Medulla oblongata (tissue), 1 donor: ENCODE measurements at regions not wholly inside any gene's neighbourhood (a gene's known extent, or its start where the extent isn't known, plus 50 kb on each side); places are given as distances from the start of the nearest gene placed in this dataset.

Source experiments
- DNase-seq: peaks from one replicate; pipeline ENCODE4 v3.0.0-alpha.2; 2015; ENCODE audit errors: extremely low spot score

DNA sequence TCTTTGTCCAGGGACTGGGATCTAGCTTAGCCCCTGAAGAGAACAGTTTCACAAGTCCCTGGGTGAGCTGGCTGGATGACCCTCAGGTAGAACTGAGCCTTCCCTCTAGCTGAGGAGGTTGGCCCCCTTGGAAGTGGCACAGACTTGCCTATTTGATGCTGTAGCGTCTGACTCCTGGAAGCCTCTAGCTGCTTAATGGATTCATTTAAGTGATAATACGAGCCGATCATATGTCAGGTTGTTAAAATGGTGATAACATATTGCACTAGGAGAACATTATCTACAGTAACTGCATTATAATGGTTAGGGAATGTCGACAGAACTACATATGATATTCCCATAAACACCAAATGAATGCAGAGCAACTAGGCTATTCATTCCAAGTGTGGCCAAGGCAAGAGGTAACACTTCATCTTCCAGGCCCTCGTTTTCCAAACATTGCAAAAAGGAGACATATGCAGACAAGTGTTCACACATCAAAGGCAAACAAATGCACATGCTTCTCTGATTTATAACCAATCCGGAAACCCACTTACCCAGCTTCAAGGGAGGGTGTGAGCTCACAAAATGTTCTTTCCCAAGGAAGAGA is 340.1 kb upstream of the PLXNA2 start:
- DNase-seq = no peak

GRCh38 chr1:208587110-208587509 is 342.9 kb upstream of the PLXNA2 start:
- no peak for DNase-seq

DNA sequence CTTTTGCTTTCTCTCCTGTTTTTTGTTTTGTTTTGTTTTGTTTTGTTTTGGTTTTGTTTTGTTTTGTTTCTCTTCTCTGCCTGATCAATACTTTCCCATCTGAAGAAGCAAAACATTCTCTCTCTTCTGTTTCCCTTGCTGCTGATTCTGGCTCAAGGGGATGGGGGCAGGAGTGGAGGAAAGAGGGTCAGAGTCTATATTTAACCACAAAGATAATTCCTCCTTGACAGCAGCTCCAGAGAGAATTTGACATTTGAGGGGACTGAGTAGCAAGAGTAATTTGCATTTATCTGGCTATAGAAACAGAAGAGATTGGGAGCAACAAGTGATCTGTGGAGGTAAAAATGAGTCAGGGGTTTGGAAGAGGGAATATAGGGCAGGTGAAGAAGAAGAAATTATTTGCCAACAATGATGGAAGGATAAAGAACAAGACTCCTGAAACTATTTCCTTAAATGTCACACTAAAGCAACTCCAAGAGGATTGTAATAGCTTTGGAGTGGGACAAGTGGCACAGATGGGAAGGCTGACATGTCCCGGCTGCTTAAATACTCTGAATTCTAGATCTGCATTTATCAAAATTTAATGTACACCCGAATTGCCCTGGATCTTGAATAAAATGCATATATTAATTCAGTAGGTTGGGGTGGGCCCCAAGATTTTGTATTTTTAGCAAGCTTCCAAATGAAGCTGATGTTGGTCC is 349.3 kb upstream of the PLXNA2 start:
- no peak for DNase-seq

DNA sequence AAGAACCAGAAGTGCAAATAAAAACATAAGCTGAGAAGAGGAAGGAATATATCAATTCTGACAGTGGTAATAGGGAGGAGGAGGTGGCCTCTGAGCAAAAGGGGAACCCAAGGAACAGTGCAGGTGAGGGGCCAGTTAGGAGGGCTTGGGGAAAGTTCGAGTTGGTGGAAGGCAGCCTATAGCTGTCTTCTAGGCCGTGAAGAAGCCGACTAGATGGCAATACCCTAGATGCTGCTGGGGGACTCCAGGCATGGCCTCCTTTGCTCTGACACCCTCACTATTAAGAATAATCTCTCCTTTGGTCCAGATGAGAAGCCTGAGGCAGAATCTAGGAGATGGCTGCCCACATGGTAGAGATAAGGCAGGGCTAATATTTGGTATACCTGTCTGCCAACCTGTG is 351.1 kb upstream of the PLXNA2 start:
- DNase-seq = no peak

DNA sequence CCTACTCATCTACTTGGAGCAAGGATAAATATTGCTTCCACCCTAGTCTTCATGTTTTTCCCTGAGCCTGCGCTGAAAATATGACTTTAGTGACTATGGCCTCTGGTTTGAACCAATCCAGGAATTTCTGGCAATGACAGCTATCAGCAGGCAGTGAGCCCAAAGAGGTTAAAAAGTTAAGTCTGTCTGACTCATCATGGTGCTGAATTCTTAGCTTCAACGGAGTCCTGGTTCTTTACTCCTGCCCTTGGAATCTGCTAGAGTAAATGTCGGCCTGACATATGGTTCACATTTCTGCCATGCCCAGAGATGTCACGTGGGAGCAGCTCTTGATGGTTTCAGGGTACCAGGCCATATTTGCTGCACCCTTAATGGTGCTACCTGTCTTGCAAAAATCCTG is 351.6 kb upstream of the PLXNA2 start:
- DNase-seq = no peak

- DNase-seq = no peak
Measured at GRCh38 chr1:208597571-208597970, 353.4 kb upstream of the PLXNA2 start.

DNA sequence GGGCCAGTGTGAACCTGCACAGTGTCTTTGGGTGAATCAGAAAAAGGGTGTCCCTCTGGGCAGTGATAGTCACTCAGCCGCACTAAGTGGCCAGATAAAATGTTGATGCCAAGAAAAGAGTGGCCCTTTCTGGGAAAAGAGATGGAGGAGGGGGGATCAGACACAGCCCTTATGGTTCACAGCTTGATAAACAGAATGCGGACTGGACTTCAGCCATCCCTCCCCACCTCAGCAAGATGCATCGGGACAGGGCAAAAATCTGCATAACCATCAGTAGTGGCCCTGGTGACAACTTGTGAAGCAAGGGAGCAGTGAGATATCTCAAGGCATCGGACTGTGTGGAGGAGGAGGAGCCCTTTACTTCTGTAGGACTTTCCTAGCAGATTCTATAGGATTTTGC is 353.8 kb upstream of the PLXNA2 start:
- no peak for DNase-seq

DNA sequence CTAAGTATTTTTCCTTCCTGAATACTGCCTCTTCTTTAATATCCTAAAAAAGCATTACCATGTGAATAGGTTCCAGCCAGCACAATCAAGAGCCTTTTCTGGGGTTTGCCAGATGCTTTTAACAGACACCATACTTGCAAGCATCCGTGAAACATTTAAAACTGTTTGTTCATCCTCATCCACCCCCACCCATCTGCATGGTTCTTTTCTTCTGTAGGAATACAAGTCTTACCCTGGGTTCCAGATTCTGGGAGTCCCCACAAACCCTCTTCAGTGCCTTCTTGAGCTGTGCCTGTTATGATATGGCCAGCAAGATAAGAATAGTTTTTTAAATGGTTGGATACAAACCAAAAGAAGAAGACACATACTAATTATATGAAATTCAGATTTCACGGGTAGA is 354.9 kb upstream of the PLXNA2 start:
- DNase-seq = no peak

GRCh38 chr1:208600456-208601190 is 356.4 kb upstream of the PLXNA2 start:
- no peak for DNase-seq

GRCh38 chr1:208601561-208601960 is 357.4 kb upstream of the PLXNA2 start:
- DNase-seq = peak; percentile 48

DNA sequence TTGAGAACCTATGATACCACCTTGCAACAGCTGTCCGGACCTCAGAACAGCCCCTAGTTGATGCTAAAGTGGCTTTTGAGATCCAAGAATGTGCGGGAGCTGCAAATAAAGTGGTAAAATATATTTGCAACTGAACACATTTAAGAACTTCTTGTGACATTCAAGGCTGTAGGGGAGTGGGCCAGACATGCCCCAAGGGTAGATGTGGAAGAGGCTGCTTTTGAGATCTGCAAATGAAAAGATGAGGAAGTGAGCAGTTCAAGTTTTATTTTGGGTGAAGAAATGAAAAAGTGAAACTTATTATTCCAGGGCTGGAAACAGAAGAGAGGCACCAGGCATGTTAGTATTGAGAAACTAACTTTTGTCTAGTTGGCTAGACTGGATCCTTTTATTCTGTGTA is 359.5 kb upstream of the PLXNA2 start:
- DNase-seq = no peak

- DNase-seq = no peak
Measured at GRCh38 chr1:208604295-208604694, 360.1 kb upstream of the PLXNA2 start.

DNA sequence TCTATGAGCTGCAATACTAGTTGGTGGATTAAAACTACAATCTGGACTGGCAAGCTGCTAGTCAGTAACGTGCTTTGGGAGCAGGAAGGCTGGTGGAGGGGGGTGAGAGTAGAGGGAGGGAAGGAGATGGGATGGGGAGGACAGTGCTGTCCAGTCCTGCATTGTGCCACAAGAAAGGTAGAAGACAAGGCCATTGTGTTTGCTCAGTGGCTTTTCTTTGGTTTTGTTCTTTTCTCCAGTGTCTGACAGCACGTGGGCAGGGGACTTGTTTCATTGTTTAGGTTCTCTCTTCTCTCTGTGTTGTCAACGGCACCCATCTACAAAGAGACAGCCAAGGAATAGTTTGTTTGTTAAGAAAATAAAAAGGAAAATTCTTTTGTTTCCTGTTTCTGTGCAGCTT is 362.8 kb upstream of the PLXNA2 start:
- no peak for DNase-seq

DNA sequence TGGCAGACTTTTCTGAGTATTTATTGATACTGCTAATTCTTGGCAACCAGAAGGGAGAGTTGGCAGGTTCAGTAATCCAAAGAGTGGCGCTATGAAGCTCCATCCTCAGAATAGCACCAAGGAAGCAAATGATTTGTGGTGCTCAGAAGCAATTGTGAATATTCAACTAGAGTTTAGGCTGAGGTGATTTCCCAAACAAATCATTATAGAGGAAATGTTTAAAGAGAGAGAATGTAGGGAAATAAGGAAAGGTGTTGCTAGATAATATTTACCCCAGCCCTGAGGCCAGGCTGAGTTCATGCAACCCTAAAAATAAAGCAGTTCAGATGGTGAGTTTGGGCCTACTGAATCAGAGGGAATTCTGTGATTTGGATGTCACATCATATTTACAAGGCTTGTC is 363.4 kb upstream of the PLXNA2 start:
- no peak for DNase-seq

GRCh38 chr1:208614610-208615009 is 370.4 kb upstream of the PLXNA2 start:
- DNase-seq = no peak

DNA sequence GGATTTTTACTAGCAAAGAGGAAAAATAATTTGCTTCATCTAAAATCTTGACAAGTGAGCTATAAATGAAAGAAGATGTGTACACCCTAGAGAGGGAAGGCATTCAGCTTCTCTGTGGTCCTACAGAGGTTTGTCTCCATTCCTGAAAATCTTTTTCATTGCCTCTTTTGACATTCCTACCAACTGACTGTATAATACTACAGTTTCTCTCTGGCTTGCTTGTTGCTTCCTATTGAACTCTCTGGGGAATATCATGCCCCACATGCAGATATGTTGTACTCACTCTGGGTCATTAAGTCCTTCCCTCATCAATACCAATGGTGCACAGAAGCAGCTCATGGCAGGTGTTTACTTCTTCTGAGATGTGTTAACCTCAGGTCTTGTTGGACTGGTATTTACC is 371.2 kb upstream of the PLXNA2 start:
- no peak for DNase-seq

GRCh38 chr1:208616776-208617175 is 372.6 kb upstream of the PLXNA2 start:
- DNase-seq = no peak

- no peak for DNase-seq
Measured at GRCh38 chr1:208628022-208628914, 384.1 kb upstream of the PLXNA2 start.

DNA sequence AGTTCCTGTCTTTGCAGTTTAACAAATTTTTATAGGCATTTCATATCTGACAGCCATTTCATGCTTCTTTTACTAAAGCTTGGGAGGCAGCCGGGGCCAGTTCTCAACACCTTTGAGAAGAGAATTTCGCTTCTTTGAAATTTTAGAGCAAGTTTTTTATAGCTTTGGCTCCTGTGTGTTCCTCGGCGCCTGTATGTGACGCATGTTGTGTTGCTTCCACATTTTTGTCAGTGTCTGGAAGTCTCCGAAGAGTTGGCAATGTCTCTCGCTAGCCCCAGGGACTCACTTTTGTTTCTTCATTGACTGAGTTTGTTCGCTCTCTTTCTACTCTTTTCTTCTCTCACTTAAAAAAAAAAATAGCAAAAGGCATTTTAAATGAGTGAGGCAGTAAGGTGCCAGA is 386.9 kb upstream of the PLXNA2 start:
- DNase-seq = peak; percentile 48

GRCh38 chr1:208631506-208631905 is 387.3 kb upstream of the PLXNA2 start:
- DNase-seq = peak; percentile 54

DNA sequence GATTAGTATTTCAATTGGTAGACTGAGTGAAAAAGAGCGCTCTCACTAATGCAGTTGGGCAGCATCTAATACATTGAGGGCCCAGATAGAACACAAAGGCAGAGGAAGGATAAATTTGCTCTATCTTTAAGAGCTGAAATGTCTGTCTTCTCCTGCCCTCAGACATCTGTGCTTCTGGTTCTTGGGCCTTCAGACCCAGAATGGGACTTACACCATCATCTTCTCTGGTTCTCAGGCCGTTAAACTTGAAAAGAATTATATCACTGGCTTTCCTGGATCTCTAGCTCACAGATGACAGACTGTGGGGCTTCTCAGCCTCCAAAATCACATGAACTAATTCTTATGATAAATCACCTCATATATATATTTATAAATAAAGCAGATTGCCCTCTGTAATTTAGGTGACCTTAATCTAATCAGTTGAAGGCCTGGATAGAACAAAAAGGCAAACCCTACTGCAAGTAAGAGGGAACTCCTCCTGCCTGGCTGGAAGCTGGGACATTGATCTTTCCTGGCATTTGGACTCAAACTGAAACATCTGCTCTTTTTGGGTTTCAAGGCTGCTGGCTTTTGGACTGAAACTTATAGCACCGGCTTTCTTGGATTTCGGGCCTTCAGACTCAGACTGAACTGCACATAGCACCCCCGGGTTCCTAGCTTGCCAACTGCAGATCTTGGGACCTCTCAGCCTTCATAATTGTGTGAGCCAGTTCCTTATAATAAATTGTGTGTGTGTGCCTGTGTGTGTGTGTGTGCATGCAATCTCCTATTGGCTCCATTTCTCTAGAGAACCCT is 390.4 kb upstream of the PLXNA2 start:
- no peak for DNase-seq
